PC-9 (cell line): ENCODE measurements at regions not wholly inside any gene's neighbourhood (a gene's known extent, or its start where the extent isn't known, plus 50 kb on each side); places are given as distances from the start of the nearest gene placed in this dataset.

Experiments used
- BruUV-seq: library from RNA; stranded (reverse); fragments of 400-500 nt; replicated peaks from 2 replicates; lab custom pipeline; 2021; lab: Mats Ljungman, UMichigan
- CTCF ChIA-PET: fragments of 300-600 bp; sonication (Branson Sonifier 250); formaldehyde crosslinking; loops from one replicate; lab custom pipeline; 2022; ENCODE audit warnings: antibody characterized with exemption; lab: Charles Lee
- POLR2A ChIA-PET: fragments of 300-600 bp; sonication (Branson Sonifier 250); formaldehyde crosslinking; loops from one replicate; lab custom pipeline; 2022; ENCODE audit warnings: antibody characterized with exemption; ENCODE audit not compliant: unreplicated experiment; lab: Charles Lee
- DNase-seq, 2 experiments: peaks; one replicate each; pipeline versions ENCODE4 v3.0.0 to v3.0.0-alpha.2; 2015 to 2022; ENCODE audit warnings: mixed read lengths in 1 of 2
- H2AFZ ChIP-seq: fragments of 200-600 bp; sonication (generic); 2 replicates; pipeline ENCODE4 v1.8.1; 2017; ENCODE audit warnings: antibody characterized with exemption
- H3F3A ChIP-seq: fragments of 200-600 bp; sonication (generic); 2 replicates; pipeline ENCODE4 v1.8.1; 2017; ENCODE audit warnings: antibody characterized with exemption, mild to moderate bottlenecking, low read depth; ENCODE audit not compliant: insufficient read depth
- H3K27ac ChIP-seq: fragments of 200-600 bp; sonication (generic); 2 replicates; pipeline ENCODE4 v1.6.1; 2016; ENCODE audit warnings: mixed run types
- H3K27me3 ChIP-seq: fragments of 200-600 bp; sonication (generic); 2 replicates; pipeline ENCODE4 v1.6.1; 2016; ENCODE audit warnings: low read depth, mixed run types; ENCODE audit not compliant: insufficient read depth
- H3K36me3 ChIP-seq: fragments of 200-600 bp; sonication (generic); 2 replicates; pipeline ENCODE4 v1.6.1; 2016; ENCODE audit warnings: low read depth, mixed run types
- H3K4me1 ChIP-seq: fragments of 200-600 bp; sonication (generic); replicated peaks from 2 replicates; pipeline ENCODE4 v1.6.1; 2016; ENCODE audit warnings: mixed run types; ENCODE audit not compliant: insufficient read depth
- H3K4me2 ChIP-seq: fragments of 200-600 bp; sonication (generic); 2 replicates; pipeline ENCODE4 v1.6.1; 2017; ENCODE audit warnings: mixed run types
- H3K4me3 ChIP-seq: fragments of 200-600 bp; sonication (generic); 2 replicates; pipeline ENCODE4 v1.6.1; 2016; ENCODE audit warnings: mixed run types
- H3K79me2 ChIP-seq: fragments of 200-600 bp; sonication (generic); 2 replicates; pipeline ENCODE4 v1.6.1; 2017; ENCODE audit warnings: low read depth, mixed run types
- H3K9me2 ChIP-seq: fragments of 200-600 bp; sonication (generic); 2 replicates; pipeline ENCODE4 v1.8.1; 2017; ENCODE audit warnings: mild to moderate bottlenecking; ENCODE audit not compliant: insufficient read depth
- H3K9me3 ChIP-seq: fragments of 200-600 bp; sonication (generic); 2 replicates; pipeline ENCODE4 v1.8.1; 2016; ENCODE audit warnings: low read depth; ENCODE audit not compliant: insufficient read depth
- H4K20me1 ChIP-seq: fragments of 200-600 bp; sonication (generic); 2 replicates; pipeline ENCODE4 v1.8.1; 2017; ENCODE audit not compliant: insufficient read depth
- EZH2 ChIP-seq: fragments of 200-600 bp; sonication (generic); IDR thresholded peaks from 2 replicates; pipeline ENCODE4 v1.8.0; 2017; ENCODE audit warnings: antibody characterized with exemption, low read depth
- intact Hi-C: fragments of 100-400 bp; cut with micrococcal nuclease; formaldehyde crosslinking; loops from one replicate; pipeline ENCODE4 v1.10.0; 2022; ENCODE audit not compliant: unreplicated experiment
- TF ChIP-seq, protein P1 (sequence below): fragments of 200-600 bp; sonication (generic); conservative IDR thresholded peaks from 2 replicates; pipeline ENCODE4 v1.6.1; 2017; ENCODE audit warnings: mixed run types, antibody characterized with exemption, mild to moderate bottlenecking, moderate library complexity

GRCh38 chr1:224563666-224564065, 52.5 kb upstream of the CNIH3 start:
- DNase-seq: no peak
- Histone ChIP-seq H2AFZ (0 out of 2 replicates have a peak overlapping the region, but pooled peaks have one; percentile 28), H4K20me1 (no peaks in the 10 kb centered on the region), H3K9me3 (peaks cover 15% of the 10 kb centered on the region), H3K36me3 (no peaks in the 10 kb centered on the region), H3K4me2 (peak overlapping the region; percentile 86), H3K4me1 (peaks cover 72% of the 10 kb centered on the region), H3F3A (peaks cover 40% of the 10 kb centered on the region), H3K79me2 (peaks cover 7% of the 10 kb centered on the region), H3K9me2 (no peaks in the 10 kb centered on the region; the same call in 1 of the 2 replicates), H3K27me3 (no peaks in the 10 kb centered on the region), H3K4me3 (no peak overlapping the region), H3K27ac (peak overlapping the region; percentile 98)
- ChIA-PET CTCF (no interaction called here), POLR2A (interaction anchor here (0.6 kb wide), 1 partner anchor 20 kb away, joined by 5 read pairs; no protein-coding TSS in a partner anchor)
- no TSS peak for BruUV-seq
- TF ChIP-seq EZH2: no peak
- TF ChIP-seq, protein P1, sequence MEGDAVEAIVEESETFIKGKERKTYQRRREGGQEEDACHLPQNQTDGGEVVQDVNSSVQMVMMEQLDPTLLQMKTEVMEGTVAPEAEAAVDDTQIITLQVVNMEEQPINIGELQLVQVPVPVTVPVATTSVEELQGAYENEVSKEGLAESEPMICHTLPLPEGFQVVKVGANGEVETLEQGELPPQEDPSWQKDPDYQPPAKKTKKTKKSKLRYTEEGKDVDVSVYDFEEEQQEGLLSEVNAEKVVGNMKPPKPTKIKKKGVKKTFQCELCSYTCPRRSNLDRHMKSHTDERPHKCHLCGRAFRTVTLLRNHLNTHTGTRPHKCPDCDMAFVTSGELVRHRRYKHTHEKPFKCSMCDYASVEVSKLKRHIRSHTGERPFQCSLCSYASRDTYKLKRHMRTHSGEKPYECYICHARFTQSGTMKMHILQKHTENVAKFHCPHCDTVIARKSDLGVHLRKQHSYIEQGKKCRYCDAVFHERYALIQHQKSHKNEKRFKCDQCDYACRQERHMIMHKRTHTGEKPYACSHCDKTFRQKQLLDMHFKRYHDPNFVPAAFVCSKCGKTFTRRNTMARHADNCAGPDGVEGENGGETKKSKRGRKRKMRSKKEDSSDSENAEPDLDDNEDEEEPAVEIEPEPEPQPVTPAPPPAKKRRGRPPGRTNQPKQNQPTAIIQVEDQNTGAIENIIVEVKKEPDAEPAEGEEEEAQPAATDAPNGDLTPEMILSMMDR: no peak
- intact Hi-C loops: loop anchor here (2.0 kb wide), 3 partner anchors 29 to 69 kb away; no protein-coding TSS in a partner anchor

DNA sequence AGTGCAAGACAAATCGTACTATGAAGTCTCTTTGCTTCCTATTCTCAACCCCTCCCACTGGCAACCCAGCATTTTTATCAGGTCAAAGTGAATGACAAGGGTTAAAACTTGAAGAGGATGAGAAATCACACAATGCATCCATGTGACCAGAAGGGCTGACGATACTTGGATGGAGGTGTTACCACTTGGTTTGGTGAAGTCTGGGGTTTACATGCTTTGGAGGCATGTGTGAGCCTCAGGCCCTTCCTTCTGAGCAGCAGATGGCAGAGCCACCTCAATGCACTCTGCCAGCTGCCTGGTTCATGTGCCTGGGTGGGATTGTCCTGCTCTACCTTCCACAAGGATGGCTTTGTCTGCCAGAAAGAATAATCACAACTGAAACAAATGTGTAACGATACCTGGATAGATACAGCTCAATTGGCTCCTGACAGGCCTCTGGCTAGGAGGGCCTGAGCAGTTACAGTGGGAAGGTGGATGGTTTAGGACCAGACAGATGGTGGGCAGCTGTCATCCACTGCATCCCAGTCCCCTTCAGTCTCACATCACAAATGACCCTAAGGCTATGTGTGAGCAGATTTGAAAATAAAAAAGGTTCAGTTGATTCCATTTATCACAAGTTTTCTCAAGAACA, 51.5 kb upstream of the CNIH3 start:
- H3K9me2 ChIP-seq: no peaks in the 10 kb centered on the region; the same call in 1 of the 2 replicates
- no peaks in the 10 kb centered on the region for H3K36me3 ChIP-seq
- intact Hi-C loops: loop anchor here (1.0 to 2.0 kb wide), 6 partner anchors 21 to 88 kb away; no protein-coding TSS in a partner anchor
- H2AFZ ChIP-seq: no peak overlapping the region
- peaks cover 63% of the 10 kb centered on the region for H3K4me1 ChIP-seq
- TSS peak; percentile 82 for BruUV-seq
- peaks cover 15% of the 10 kb centered on the region for H3K9me3 ChIP-seq
- no peaks in the 10 kb centered on the region for H3K27me3 ChIP-seq
- peak overlapping the region; percentile 98 for H3K27ac ChIP-seq
- ChIA-PET POLR2A (interaction anchor here (0.5 to 1.2 kb wide), 5 partner anchors 22 to 235 kb away, joined by 3 to 10 read pairs (median 6); partner anchors contain the start of gene NVL), CTCF (interaction anchor here (1.1 kb wide), 1 partner anchor 22 kb away, joined by 3 read pairs; no protein-coding TSS in a partner anchor)
- peak overlapping the region; percentile 86 for H3K4me2 ChIP-seq
- H4K20me1 ChIP-seq: no peaks in the 10 kb centered on the region
- no peak for TF ChIP-seq EZH2
- TF ChIP-seq, protein P1: no peak
- no peak overlapping the region for H3K4me3 ChIP-seq
- peaks cover 40% of the 10 kb centered on the region for H3F3A ChIP-seq
- H3K79me2 ChIP-seq: peaks cover 7% of the 10 kb centered on the region
- DNase-seq: no peak

DNA sequence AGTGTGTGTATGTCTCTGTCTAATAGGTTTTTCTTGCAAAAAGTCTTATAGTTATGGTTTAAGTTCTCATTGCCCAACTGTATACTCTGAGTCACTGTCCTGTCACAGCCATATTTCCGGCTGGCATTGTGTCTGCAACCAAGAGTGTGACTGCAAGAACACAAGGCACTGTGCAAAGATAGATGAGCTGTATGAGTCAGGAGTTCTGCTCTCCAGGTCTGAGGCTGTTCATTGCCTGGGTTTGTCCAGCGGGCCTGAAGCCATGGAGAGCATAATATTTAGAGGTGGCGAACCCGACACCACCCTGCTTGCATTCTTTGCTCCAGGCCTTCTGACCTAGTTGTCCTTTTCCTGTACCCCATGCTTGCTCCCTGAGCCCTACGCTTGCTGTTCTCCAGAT, 50.9 kb upstream of the CNIH3 start:
- Histone ChIP-seq H3K79me2 (peaks cover 7% of the 10 kb centered on the region), H2AFZ (peak overlapping the region; percentile 67; the same call in 1 of the 2 replicates), H3K9me2 (no peaks in the 10 kb centered on the region; the same call in 1 of the 2 replicates), H4K20me1 (no peaks in the 10 kb centered on the region), H3F3A (peaks cover 40% of the 10 kb centered on the region), H3K27ac (peak overlapping the region; percentile 98), H3K4me3 (peak overlapping the region; percentile 41; the same call in 1 of the 2 replicates), H3K4me2 (peak overlapping the region; percentile 86), H3K4me1 (peaks cover 62% of the 10 kb centered on the region), H3K9me3 (peaks cover 15% of the 10 kb centered on the region), H3K36me3 (no peaks in the 10 kb centered on the region), H3K27me3 (no peaks in the 10 kb centered on the region)
- ChIA-PET CTCF (interaction anchor here (0.7 to 1.1 kb wide), 3 partner anchors 22 to 55 kb away, joined by 3 read pairs; no protein-coding TSS in a partner anchor), POLR2A (interaction anchor here (0.5 to 1.2 kb wide), 6 partner anchors 22 to 235 kb away, joined by 3 to 10 read pairs (median 6); partner anchors contain the start of gene NVL)
- TF ChIP-seq, protein P1: no peak
- TF ChIP-seq EZH2: no peak
- peak; percentile 90 to 99 for DNase-seq
- no TSS peak for BruUV-seq
- intact Hi-C loops: loop anchor here (1.0 to 2.0 kb wide), 6 partner anchors 22 to 87 kb away; no protein-coding TSS in a partner anchor
